ENCODE measurements at regions not wholly inside any gene's neighbourhood (a gene's known extent, or its start where the extent isn't known, plus 50 kb on each side); places are given as distances from the start of the nearest gene placed in this dataset.

GRCh38 chr2:236715491-236715961, 145.9 kb downstream of the ACKR3 start:
- peaks cover 4% of the 10 kb centered on the region for H3K27me3 ChIP-seq
- no peaks in the 10 kb centered on the region for H3K36me3 ChIP-seq
- 31% methylated on average over 16 of the region's 16 CpGs; no CpG with 5 or more reads in 1 of the 2 donors for WGBS, 2 donors (ENCODE audit: low coverage in 1 of 2)
- H3K4me3 ChIP-seq: no peak overlapping the region
- H3K9me3 ChIP-seq: no peaks in the 10 kb centered on the region
- intact Hi-C loops (cut with DNase I; ENCODE audit: low total_unique reads) (no loop called here), in situ Hi-C loops (cut with MboI; ENCODE audit: low pct_ligation_motif_present in 1 of 4, low pct_unique_long_range_greater_than_20kb in 1 of 4, low sequenced_read_pairs in 3 of 4) (no loop called here)
- H3K27ac ChIP-seq: peak overlapping the region in 1 of 4 donors; percentile 12
- no peak for TF ChIP-seq POLR2A (IDR thresholded peaks at IDR 0.05)
- TF ChIP-seq CTCF (IDR thresholded peaks at IDR 0.05): no peak
- TF ChIP-seq POLR2AphosphoS5 (IDR thresholded peaks at IDR 0.05): no peak
- TF ChIP-seq EP300 (IDR thresholded peaks at IDR 0.05; ENCODE audit: low read depth): no peak
- peak; percentile 13 for DNase-seq
- peaks cover 0 to 10% (median 3%) of the 10 kb centered on the region in 4 donors for H3K4me1 ChIP-seq

GRCh38 chr2:236717120-236717519, 147.5 kb downstream of the ACKR3 start:
- H3K9me3 ChIP-seq: no peaks in the 10 kb centered on the region
- in situ Hi-C loops (cut with MboI; ENCODE audit: low pct_ligation_motif_present in 1 of 4, low pct_unique_long_range_greater_than_20kb in 1 of 4, low sequenced_read_pairs in 3 of 4): no loop called here
- no peak overlapping the region for H3K4me3 ChIP-seq
- H3K27me3 ChIP-seq: peaks cover 4% of the 10 kb centered on the region
- no peaks in the 10 kb centered on the region for H3K36me3 ChIP-seq
- intact Hi-C loops (cut with DNase I; ENCODE audit: low total_unique reads): no loop called here
- DNase-seq: no peak
- TF ChIP-seq POLR2AphosphoS5 (IDR thresholded peaks at IDR 0.05) (no peak), EP300 (IDR thresholded peaks at IDR 0.05; ENCODE audit: low read depth) (no peak), CTCF (IDR thresholded peaks at IDR 0.05) (no peak), POLR2A (IDR thresholded peaks at IDR 0.05) (no peak)
- no peak overlapping the region for H3K27ac ChIP-seq
- 80 to 89% methylated on average over 2 to 3 of the region's 3 CpGs for WGBS, 2 donors (ENCODE audit: low coverage in 1 of 2)
- H3K4me1 ChIP-seq: peaks cover 0 to 10% (median 3%) of the 10 kb centered on the region in 4 donors

- no peak for TF ChIP-seq CTCF (IDR thresholded peaks at IDR 0.05)
- no peak for TF ChIP-seq POLR2A (IDR thresholded peaks at IDR 0.05)
- no peak for TF ChIP-seq POLR2AphosphoS5 (IDR thresholded peaks at IDR 0.05)
- no peak for TF ChIP-seq EP300 (IDR thresholded peaks at IDR 0.05; ENCODE audit: low read depth)
- no peak for DNase-seq
- WGBS, 2 donors (ENCODE audit: low coverage in 1 of 2): 65 to 71% methylated on average over 6 of the region's 6 CpGs
- Histone ChIP-seq H3K27me3 (peaks cover 4% of the 10 kb centered on the region), H3K4me1 (peaks cover 0 to 9% (median 3%) of the 10 kb centered on the region in 4 donors), H3K36me3 (no peaks in the 10 kb centered on the region), H3K4me3 (no peak overlapping the region), H3K9me3 (no peaks in the 10 kb centered on the region), H3K27ac (no peak overlapping the region)
- intact Hi-C loops (cut with DNase I; ENCODE audit: low total_unique reads): no loop called here
- in situ Hi-C loops (cut with MboI; ENCODE audit: low pct_ligation_motif_present in 1 of 4, low pct_unique_long_range_greater_than_20kb in 1 of 4, low sequenced_read_pairs in 3 of 4): no loop called here
These were observed 148.1 kb downstream of the ACKR3 start for GRCh38 chr2:236717729-236718128.

GRCh38 chr2:236718207-236718992, 148.8 kb downstream of the ACKR3 start:
- TF ChIP-seq POLR2AphosphoS5 (IDR thresholded peaks at IDR 0.05) (no peak), POLR2A (IDR thresholded peaks at IDR 0.05) (no peak), EP300 (IDR thresholded peaks at IDR 0.05; ENCODE audit: low read depth) (no peak), CTCF (IDR thresholded peaks at IDR 0.05) (no peak)
- H3K4me3 ChIP-seq: no peak overlapping the region
- no peak for DNase-seq
- H3K27ac ChIP-seq: no peak overlapping the region
- H3K27me3 ChIP-seq: peaks cover 4% of the 10 kb centered on the region
- in situ Hi-C loops (cut with MboI; ENCODE audit: low pct_ligation_motif_present in 1 of 4, low pct_unique_long_range_greater_than_20kb in 1 of 4, low sequenced_read_pairs in 3 of 4): no loop called here
- intact Hi-C loops (cut with DNase I; ENCODE audit: low total_unique reads): no loop called here
- H3K4me1 ChIP-seq: peaks cover 0 to 6% (median 1%) of the 10 kb centered on the region in 4 donors
- WGBS, 2 donors (ENCODE audit: low coverage in 1 of 2): 78 to 88% methylated on average over 7 to 18 of the region's 18 CpGs
- H3K36me3 ChIP-seq: no peaks in the 10 kb centered on the region
- no peaks in the 10 kb centered on the region for H3K9me3 ChIP-seq
